HG03575 (cell line): ENCODE measurements at regions not wholly inside any gene's neighbourhood (a gene's known extent, or its start where the extent isn't known, plus 50 kb on each side); places are given as distances from the start of the nearest gene placed in this dataset.
"Not testable (repeated sequence)": the region's sequence is repeated elsewhere in the genome, so short reads cannot be mapped to it uniquely, and the experiment has no call there.

Experiments used
- ATAC-seq: cut with Tn5 transposase; IDR thresholded peaks from one replicate; pipeline ENCODE4 v1.9.1; 2021; ENCODE audit not compliant: unreplicated experiment, insufficient number of reproducible peaks, low FRiP score; ENCODE audit errors: extremely low read depth

DNA sequence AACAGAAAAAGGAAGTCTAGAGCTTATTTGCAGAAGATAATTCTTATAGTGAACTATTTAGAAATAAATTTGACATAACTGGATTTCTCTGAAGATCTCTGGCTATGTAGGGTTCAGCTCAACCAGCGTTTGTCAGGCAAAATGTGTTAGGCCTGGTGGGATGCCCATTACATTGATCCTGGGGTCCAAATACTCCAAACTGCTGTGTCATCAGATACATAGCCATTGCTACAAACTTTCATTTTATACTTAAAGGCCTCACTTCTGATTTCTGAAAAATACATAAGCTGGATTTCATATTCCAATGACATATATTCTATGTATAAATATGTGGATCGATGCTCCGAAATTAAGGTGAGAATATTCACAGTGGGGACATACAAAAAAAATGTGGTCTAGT, 1958.9 kb upstream of the TENM3 start:
- ATAC-seq, result no peak

DNA sequence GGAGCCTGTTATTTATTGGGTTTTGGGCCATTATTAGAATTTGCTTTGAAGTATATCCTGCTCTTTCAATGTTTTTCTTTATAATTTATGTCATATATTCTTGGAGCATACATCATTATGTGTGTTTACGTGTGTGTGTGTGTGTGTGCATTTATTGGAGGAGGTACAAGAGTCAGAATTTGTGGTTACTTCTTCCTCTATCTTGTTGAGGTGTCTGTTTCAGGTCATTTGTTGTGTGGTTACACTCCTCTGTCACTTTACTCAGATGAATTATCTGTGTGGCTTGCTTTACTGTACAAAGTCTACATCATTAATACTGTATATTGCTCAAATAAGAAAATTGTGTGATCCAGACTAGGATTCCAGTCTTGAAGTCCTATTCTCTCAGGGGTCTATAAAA, 1957.4 kb upstream of the TENM3 start:
- no peak for ATAC-seq

DNA sequence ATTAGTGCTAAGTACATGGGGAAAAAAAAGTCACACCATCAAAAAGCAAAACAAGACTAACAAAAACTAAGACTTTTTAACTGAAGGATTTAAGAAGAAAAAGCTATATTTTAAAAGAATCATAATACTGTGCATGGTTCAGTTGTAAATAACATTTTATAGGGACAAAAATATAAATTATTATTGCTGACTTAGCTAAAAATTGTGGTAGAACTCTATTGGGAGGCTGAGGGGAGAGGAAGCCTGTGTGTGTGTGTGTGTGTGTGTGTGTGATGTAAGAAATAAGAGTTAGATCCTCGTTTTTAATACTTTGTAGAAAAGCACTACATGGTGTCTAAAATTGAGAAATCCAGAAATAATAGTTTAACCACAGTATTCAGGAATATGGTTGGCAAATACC, 1950.9 kb upstream of the TENM3 start:
- no peak for ATAC-seq

DNA sequence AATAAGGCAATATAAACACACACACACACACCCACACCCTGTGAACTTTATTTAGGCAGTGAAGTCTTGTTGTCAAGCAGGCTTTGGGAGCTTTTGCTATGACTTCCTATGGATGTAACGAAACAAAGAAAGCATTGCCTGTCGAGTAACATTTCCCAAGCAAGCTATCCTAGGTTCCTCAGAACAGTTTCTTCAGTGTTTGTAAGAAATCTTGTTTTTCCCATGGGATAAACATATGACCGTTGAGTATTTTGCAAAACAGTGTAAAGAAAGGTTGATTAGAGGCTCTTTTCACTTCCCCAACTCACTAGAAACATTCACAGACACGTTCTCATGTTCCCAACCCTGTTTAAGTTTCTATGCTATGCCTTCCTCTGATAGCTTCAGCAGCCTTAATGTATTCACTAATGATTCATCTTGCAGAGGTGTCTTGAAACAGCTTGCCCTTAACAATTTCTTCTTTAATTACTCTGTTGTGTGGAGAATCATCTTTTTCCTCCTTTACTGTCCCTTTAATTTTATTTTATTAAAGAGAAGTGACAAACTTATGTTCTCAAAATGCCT, 1947.1 kb upstream of the TENM3 start:
- no peak for ATAC-seq

DNA sequence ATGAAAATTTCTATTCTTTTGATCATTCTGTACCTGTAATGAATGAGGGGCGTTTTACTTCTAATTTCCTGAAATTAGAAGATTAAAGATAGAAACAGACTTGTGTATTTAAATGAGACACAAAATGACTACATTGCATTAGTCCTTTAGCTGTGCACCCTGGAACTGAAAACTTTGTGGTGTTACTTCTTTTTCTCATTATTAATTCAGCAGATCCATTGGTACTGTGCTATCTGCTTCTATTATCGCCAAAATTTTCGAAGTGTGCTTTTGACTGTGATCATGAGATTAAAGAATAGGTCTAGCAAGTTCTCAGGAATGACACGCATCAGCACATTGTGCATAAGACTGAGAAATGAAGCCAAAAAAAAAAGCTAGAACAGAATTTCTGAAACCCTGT, 1938.9 kb upstream of the TENM3 start:
- ATAC-seq, result no peak

DNA sequence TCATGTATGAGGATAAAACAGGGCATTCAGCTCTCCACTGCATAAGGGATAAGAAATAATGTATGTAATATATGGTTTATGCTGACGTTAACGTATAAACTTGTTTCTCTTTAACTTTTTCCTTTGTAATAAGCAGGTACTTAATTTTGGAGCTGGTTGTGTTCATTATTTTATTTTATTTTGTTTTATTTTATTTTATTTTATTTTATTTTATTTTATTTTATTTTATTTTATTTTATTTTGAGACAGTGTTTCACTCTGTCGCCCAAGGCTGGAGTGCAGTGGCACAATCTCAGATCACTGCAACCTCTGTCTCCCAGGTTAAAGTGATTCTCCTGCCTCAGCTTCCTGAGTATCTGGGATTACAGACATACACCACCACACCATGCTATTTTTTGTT, 1932.6 kb upstream of the TENM3 start:
- ATAC-seq, result no peak

DNA sequence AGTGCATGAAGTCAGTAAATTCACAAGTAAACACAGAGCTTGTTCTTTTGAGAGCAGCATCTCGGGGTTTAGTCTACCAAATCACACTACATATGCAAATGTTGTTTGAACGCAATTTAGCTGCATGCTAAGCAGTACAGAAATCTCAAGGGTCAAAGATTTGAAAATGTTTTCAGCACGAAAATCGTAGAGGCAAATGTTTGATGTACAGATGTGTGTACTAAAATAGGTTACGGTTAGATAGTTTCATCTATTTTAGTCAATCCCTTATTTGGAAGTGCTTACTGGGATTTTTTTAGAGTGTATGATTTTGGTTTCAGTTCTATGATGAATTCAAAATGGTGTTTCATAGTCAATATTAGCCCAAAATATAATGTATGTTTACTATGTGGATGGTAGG, 1928.2 kb upstream of the TENM3 start:
- no peak for ATAC-seq

DNA sequence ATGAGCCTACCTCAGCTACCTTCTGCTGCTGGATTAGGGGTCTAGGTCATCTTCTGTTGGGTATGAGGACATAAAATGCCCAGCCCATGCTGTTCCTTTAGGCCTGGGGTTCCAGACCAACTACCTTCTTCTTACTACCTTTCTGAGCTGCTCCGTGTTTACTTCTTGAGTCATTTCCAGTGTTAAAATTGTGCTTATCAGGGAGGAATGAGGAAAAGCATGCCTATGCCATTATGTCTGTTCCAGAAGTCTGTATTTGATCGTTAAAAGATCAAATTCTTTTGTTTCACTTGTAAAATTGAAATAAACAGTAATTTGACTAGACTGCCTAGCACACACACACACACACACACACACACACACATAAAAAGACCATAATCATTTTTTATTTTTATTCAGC, 1912.7 kb upstream of the TENM3 start:
- ATAC-seq, result no peak

DNA sequence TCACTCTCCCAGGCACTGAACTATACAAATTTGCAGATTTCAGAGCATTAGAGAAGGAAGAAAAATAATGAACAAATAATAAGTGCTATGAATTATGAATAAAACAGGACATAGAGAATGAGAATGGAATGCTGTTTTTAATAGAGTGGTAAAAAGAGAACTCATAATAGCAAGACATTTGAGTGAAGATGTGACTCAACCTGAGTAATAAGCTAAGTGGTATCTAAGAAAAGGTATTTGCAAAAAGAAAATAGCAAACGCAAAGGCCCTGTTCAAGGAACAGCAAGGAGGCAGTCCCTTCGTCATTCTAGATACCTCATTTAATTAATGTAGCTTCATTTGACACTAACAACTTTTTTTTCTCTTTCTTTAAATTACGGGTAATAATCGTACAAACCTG, 1910.0 kb upstream of the TENM3 start:
- ATAC-seq, result no peak

DNA sequence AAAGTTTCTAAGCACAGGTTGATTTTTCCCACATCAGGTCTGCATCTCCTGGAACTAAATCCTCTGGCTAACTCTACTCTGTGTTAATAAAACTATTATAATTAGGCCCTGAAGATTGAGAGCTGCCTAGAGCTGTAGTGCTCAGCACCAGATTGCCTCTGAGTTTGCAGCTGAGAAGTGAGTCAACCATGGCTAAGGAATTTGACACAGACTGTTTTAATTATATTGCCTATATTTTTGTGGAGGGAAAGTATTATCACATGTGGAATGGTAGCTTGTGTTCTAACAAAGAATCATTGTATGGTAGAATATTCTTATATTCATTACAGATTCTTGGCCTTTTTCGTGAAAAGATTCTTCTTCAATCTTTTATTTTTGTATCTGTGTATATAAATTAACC, 1907.6 kb upstream of the TENM3 start:
- no peak for ATAC-seq

DNA sequence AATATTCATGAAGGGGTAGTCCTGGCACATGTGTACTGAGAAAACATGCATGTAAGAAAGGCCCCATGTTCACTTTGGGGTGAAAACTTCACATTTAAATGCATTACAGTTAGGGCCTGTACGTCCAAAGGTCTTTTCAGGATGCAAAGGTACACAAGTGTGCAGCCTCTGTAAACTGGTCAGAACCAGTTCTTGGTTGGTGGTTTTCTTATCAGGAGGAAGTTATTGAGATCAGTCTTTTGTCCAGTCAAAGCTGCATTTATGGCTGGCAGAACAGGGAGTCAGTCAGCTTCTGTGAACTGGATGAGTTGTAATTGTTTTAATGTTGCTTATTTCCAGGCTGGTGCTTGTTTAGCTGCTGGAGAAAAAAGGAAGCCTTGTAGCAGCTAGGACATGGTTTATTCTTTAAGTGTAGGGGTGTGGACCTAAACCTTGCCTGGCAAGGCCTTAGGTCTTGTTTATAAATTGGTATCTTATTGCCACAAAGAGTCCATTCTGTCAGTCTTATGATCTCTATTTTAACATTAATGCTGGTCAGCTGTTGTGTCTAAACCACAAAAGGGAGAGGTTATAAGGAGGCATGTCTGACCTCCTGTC, 1906.6 kb upstream of the TENM3 start:
- ATAC-seq, result no peak

DNA sequence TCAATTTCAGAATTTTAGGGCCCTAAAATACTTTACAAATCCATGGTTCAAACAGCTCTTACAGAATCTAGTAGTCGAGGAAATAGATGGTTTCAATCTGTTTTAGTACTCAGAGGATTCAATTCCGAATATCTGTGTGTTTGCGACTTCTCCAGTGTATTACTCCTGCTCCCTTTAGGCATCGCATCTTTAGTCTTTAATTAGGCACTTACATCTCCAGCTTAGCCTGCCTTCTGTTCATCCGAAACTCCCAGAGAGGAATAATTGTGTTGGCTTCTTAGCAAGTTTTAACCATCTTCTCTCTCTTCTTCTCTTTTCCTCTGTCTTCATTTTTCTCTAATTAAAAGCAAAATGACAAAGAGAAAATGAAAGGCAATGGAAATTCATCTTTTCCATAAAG, 1901.3 kb upstream of the TENM3 start:
- ATAC-seq, result no peak

DNA sequence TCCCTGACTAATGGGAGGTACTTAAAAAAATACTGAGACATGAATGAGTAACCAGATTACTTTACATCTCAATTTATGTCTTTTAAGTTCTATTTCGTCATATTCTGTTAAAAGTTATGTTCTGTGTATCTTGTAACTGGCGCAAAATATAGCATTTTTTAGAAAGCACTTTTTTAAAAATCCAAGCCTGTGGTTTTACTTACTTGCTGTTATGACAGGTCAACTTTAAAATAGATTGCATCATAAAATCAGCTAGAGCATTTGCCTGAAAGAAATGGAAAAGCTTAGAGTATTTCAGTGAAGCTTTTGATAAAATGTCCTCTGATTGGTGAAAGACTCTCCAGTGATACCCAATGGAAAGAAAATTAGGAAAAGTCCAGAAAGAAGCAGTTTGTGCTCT, 1892.3 kb upstream of the TENM3 start:
- no peak for ATAC-seq

DNA sequence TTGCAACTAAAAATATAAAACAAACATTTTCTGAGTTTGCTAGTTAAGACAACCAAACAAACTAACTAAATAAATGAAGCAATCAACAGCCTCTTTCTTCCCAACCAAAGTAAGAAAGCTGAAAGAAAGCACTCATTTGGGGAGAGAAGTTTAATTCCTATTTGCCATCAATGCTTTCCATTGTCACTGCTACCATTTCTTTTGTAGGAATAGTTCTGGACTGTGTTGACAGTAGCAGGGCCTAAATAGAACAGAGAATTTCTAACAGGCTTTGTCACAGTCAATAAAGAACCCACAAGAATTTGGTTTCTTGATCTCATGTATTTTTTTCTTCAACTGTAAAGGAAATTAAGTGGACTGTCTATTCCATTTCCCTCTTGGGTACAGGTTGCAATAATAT, 1886.4 kb upstream of the TENM3 start:
- ATAC-seq, result no peak

DNA sequence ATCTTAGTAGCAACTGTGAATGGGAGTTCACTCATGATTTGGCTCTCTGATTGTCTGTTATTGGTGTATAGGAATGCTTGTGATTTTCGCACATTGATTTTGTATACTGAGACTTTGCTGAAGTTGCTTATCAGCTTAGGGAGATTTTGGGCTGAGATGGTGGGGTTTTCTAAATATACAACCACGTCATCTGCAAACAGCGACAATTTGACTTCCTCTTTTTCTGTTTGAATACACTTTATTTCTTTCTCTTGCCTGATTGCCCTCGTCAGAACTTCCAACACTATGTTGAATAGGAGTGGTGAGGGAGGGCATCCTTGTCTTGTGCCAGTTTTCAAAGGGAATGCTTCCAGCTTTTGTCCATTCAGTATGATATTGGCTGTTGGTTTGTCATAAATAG, 1883.1 kb upstream of the TENM3 start:
- ATAC-seq, result not testable (repeated sequence)

DNA sequence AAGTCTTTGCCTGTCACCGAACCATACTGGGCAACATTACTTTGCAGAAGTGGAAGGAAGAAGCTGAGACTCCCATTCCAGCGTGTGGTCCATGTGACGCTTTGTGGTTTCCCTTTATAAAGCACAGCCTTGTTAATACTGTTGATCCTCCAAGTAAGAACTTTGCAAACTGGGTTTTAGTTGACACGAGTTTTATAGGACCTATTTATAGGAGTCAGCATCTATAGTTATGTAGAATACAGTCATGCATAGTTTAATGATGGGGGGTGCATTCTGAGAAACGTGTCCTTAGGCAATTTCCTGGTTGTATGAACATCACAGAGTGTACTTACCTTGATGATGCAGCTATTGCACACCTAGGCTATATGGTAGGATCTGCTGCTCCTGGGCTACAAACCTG, 1879.4 kb upstream of the TENM3 start:
- no peak for ATAC-seq

DNA sequence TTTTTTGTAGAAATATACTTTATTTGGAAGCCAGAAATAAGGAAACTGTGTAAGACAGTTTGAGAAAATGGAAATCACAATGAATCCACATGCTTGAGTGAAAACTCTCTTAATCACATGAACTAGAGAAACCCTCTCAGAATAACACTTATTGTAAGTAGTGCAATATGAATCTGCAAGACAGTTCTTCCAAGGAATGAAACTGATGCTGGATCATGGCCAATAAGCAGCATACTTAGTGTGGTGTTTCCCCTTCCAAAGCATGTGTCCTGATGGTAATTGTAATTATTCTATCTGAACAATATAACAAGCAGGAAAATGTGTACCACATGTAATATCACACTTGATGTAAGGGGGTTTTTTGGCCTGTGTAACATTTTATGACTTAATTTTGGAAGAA, 1870.5 kb upstream of the TENM3 start:
- ATAC-seq, result no peak

DNA sequence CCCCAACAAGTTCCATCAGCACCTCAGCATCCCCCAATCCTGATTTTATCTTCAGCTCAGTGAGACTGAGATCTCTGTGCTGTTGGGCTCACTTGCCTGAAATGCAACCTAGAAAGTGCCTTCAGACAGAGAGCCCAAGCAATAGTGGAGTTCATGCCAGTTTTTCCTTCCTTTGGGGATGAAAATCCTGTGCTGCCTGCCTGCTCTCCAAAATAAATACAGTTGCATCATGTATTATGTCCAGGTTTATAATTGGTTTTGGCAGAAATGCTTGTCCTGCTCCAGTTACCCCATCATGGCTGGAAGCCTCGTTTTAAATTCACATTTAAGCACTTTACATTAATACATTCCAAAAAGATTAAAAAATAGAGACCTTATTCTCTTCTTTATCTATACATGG, 1865.5 kb upstream of the TENM3 start:
- ATAC-seq, result no peak

DNA sequence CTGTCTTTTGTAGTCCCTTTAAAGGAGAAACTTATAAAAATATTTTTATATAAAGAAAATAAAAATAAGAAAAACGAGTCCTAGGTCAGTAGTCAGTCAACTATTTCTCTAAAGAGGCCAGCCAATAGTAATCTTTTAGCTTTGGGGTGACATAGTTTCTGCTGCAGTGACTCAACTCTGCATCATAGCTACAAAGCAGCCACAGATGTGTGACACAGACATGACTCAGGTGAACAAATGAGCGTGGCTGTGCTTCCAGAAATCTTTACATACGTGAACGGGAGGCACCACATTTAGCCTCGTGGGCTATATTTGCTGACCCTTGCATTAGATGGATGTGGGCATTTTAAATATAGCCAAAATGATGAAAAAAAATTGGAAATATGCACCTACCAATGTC, 1862.5 kb upstream of the TENM3 start:
- ATAC-seq, result no peak

DNA sequence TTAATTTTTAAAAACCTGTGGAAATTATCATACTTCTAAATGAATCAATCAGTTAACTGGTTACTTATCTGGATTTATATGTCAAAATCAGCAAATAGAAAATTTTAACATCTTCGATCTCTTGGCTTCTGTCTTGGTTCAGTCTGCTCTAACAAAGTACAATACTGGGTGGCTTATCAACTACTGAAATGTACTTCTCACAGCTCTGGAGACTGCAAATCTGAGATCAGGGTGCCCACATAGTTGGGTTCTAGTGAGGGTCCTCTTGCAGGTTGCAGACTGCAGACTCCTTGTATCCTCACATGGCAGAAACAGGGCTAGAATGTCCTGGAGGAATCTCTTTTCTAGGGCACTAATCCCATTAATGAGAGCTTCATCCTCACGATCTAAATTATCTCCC, 1851.6 kb upstream of the TENM3 start:
- ATAC-seq, result no peak

DNA sequence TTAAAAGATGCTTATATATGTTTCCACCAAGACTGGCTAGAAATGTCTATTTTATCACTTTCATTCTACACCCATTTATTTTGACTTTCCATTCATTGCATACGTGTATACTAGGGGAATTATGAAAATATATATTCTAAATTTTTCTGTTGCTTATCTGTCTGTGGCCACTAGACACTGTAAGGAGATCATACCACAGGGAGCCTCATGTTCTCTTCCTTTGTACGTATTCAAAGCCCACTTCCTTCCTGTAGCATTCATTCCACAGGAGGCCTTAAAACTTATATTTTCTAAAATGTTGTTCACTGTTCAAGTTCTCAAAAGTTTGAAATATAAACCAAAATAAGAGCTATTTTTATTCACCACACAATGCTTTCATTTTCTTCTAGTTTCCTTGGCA, 1848.9 kb upstream of the TENM3 start:
- no peak for ATAC-seq
